ENCODE measurements at regions not wholly inside any gene's neighbourhood (a gene's known extent, or its start where the extent isn't known, plus 50 kb on each side); places are given as distances from the start of the nearest gene placed in this dataset.

- DNase-seq (ENCODE audit: low read depth, low spot score) (no peak), FAIRE-seq (no peak)
- no peak overlapping the region for H3K4me2 ChIP-seq (ENCODE audit: control insufficient read depth, extremely low read depth, insufficient read depth, low read depth, low read length)
- H3K36me3 ChIP-seq (ENCODE audit: control insufficient read depth in 2 of 2, extremely low read depth in 1 of 2, insufficient read depth in 2 of 2, low read length in 2 of 2): no peaks in the 10 kb centered on the region
- H3K9me3 ChIP-seq (ENCODE audit: control insufficient read depth, low read depth, low read length): no peaks in the 10 kb centered on the region
- H3K4me3 ChIP-seq (ENCODE audit: control insufficient read depth in 2 of 3, extremely low read depth in 1 of 3, insufficient read depth in 2 of 3, low read depth in 1 of 3, low read length in 3 of 3): no peak overlapping the region
- H3K79me2 ChIP-seq (ENCODE audit: control insufficient read depth, insufficient read depth, low read length): no peaks in the 10 kb centered on the region
- H3K4me1 ChIP-seq (ENCODE audit: control insufficient read depth, extremely low read depth, insufficient read depth, low read length): peaks cover 14% of the 10 kb centered on the region
- no peak overlapping the region for H3K9ac ChIP-seq (ENCODE audit: control insufficient read depth, extremely low read depth, insufficient read depth, low read length)
- no peaks in the 10 kb centered on the region for H4K20me1 ChIP-seq (ENCODE audit: control insufficient read depth, extremely low read depth, insufficient read depth, low read length)
- TF ChIP-seq CTCF (optimal IDR thresholded peaks at IDR 0.05 in 1 of 3, IDR thresholded peaks at IDR 0.05 in 1 of 3, conservative IDR thresholded peaks at IDR 0.05 in 1 of 3; ENCODE audit: extremely low read depth in 1 of 3, insufficient read depth in 2 of 3, low read length in 3 of 3): no peak
- no peak overlapping the region for H3K27ac ChIP-seq (ENCODE audit: control insufficient read depth, insufficient read depth, low read length)
- H3K9me1 ChIP-seq (ENCODE audit: control insufficient read depth, extremely low read depth, insufficient read depth, low read length): no peaks in the 10 kb centered on the region
- H3K27me3 ChIP-seq (ENCODE audit: control insufficient read depth, extremely low read depth, insufficient read depth, low read length): no peaks in the 10 kb centered on the region
- dilution Hi-C loops (cut with MboI; ENCODE audit: extremely low pct_ligation_motif_present, low sequenced_read_pairs): no loop called here
- H2AFZ ChIP-seq (ENCODE audit: control insufficient read depth, low read length): no peak overlapping the region
Observed at GRCh38 chrX:39484159-39485068, 613.3 kb downstream of the BCOR start.

- Histone ChIP-seq H3K9me3 (ENCODE audit: control insufficient read depth, low read depth, low read length) (no peaks in the 10 kb centered on the region), H3K4me3 (ENCODE audit: control insufficient read depth in 2 of 3, extremely low read depth in 1 of 3, insufficient read depth in 2 of 3, low read depth in 1 of 3, low read length in 3 of 3) (no peak overlapping the region), H3K4me2 (ENCODE audit: control insufficient read depth, extremely low read depth, insufficient read depth, low read depth, low read length) (no peak overlapping the region), H3K36me3 (ENCODE audit: control insufficient read depth in 2 of 2, extremely low read depth in 1 of 2, insufficient read depth in 2 of 2, low read length in 2 of 2) (no peaks in the 10 kb centered on the region), H3K9me1 (ENCODE audit: control insufficient read depth, extremely low read depth, insufficient read depth, low read length) (no peaks in the 10 kb centered on the region), H3K27ac (ENCODE audit: control insufficient read depth, insufficient read depth, low read length) (no peak overlapping the region), H4K20me1 (ENCODE audit: control insufficient read depth, extremely low read depth, insufficient read depth, low read length) (no peaks in the 10 kb centered on the region), H3K4me1 (ENCODE audit: control insufficient read depth, extremely low read depth, insufficient read depth, low read length) (no peaks in the 10 kb centered on the region), H2AFZ (ENCODE audit: control insufficient read depth, low read length) (no peak overlapping the region), H3K27me3 (ENCODE audit: control insufficient read depth, extremely low read depth, insufficient read depth, low read length) (no peaks in the 10 kb centered on the region), H3K9ac (ENCODE audit: control insufficient read depth, extremely low read depth, insufficient read depth, low read length) (no peak overlapping the region), H3K79me2 (ENCODE audit: control insufficient read depth, insufficient read depth, low read length) (no peaks in the 10 kb centered on the region)
- no peak for FAIRE-seq
- DNase-seq (ENCODE audit: low read depth, low spot score): no peak
- dilution Hi-C loops (cut with MboI; ENCODE audit: extremely low pct_ligation_motif_present, low sequenced_read_pairs): no loop called here
- TF ChIP-seq CTCF (optimal IDR thresholded peaks at IDR 0.05 in 1 of 3, IDR thresholded peaks at IDR 0.05 in 1 of 3, conservative IDR thresholded peaks at IDR 0.05 in 1 of 3; ENCODE audit: extremely low read depth in 1 of 3, insufficient read depth in 2 of 3, low read length in 3 of 3): no peak
- no peak for TF ChIP-seq EZH2 (IDR thresholded peaks at IDR 0.05; ENCODE audit: low read length)
Observed at GRCh38 chrX:39487166-39487968, 610.4 kb downstream of the BCOR start.

Measured in keratinocyte (primary cell).